ENCODE measurements at regions not wholly inside any gene's neighbourhood (a gene's known extent, or its start where the extent isn't known, plus 50 kb on each side); places are given as distances from the start of the nearest gene placed in this dataset.

- Histone ChIP-seq H3K36me3 (replicated peaks; ENCODE audit: insufficient read depth, low read length) (no peaks in the 10 kb centered on the region), H3K4me1 (ENCODE audit: low read length) (no peaks in the 10 kb centered on the region), H3K9ac (ENCODE audit: low read length) (no peak overlapping the region), H3K4me2 (ENCODE audit: low read depth, low read length) (no peak overlapping the region), H4K20me1 (ENCODE audit: insufficient read depth, low read length) (no peaks in the 10 kb centered on the region), H3F3A (ENCODE audit: insufficient read depth, low read length) (no peaks in the 10 kb centered on the region), H2AFZ (ENCODE audit: low read length) (no peak overlapping the region), H3K27ac (ENCODE audit: low read length) (no peak overlapping the region), H3K79me2 (ENCODE audit: low read length) (no peaks in the 10 kb centered on the region), H3K9me2 (replicated peaks; ENCODE audit: insufficient read depth, low read length) (no peaks in the 10 kb centered on the region), H3K27me3 (replicated peaks; ENCODE audit: insufficient read depth, low read length) (no peaks in the 10 kb centered on the region), H3K9me3 (replicated peaks; ENCODE audit: insufficient read depth, low read length) (no peaks in the 10 kb centered on the region), H3K4me3 (ENCODE audit: low read length) (no peak overlapping the region)
- TF ChIP-seq EZH2 (optimal IDR thresholded peaks at IDR 0.05; ENCODE audit: low read depth, low read length), result no peak
- TF ChIP-seq EZH2phosphoT487 (IDR thresholded peaks at IDR 0.05; ENCODE audit: low read length), result no peak
- TF ChIP-seq, protein P1, sequence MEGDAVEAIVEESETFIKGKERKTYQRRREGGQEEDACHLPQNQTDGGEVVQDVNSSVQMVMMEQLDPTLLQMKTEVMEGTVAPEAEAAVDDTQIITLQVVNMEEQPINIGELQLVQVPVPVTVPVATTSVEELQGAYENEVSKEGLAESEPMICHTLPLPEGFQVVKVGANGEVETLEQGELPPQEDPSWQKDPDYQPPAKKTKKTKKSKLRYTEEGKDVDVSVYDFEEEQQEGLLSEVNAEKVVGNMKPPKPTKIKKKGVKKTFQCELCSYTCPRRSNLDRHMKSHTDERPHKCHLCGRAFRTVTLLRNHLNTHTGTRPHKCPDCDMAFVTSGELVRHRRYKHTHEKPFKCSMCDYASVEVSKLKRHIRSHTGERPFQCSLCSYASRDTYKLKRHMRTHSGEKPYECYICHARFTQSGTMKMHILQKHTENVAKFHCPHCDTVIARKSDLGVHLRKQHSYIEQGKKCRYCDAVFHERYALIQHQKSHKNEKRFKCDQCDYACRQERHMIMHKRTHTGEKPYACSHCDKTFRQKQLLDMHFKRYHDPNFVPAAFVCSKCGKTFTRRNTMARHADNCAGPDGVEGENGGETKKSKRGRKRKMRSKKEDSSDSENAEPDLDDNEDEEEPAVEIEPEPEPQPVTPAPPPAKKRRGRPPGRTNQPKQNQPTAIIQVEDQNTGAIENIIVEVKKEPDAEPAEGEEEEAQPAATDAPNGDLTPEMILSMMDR (IDR thresholded peaks at IDR 0.05; ENCODE audit: low read length), result no peak
- DNase-seq, result no peak
These were observed 77.3 kb upstream of the AKT3 start for GRCh38 chr1:243927381-243927780.

DNA sequence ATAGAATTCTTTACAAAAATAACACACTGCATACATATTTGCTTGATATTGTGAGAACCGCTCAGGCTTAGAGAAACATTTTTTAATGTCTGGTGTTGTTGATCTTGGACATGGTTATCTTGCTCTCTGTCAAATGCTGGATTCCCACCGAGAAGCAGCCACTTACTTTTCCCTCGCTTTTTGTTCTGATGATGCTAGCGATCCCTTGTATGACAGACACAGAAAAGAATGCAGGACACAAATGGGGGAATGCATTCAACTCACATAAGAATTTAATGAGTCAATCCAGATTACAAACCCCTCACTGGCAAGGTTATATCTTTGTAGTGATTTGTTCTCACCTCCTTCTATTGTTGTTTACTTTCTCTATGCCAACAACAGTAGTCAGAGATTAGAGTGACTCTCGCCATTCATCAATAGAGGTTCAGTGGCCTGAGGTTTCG is 76.8 kb upstream of the AKT3 start:
- H3K9ac ChIP-seq (ENCODE audit: low read length), result no peak overlapping the region
- no peaks in the 10 kb centered on the region for H3K79me2 ChIP-seq (ENCODE audit: low read length)
- no peak overlapping the region for H3K27ac ChIP-seq (ENCODE audit: low read length)
- H3F3A ChIP-seq (ENCODE audit: insufficient read depth, low read length), result no peaks in the 10 kb centered on the region
- H4K20me1 ChIP-seq (ENCODE audit: insufficient read depth, low read length), result no peaks in the 10 kb centered on the region
- no peaks in the 10 kb centered on the region for H3K9me3 ChIP-seq (replicated peaks; ENCODE audit: insufficient read depth, low read length)
- H3K9me2 ChIP-seq (replicated peaks; ENCODE audit: insufficient read depth, low read length), result no peaks in the 10 kb centered on the region
- H3K36me3 ChIP-seq (replicated peaks; ENCODE audit: insufficient read depth, low read length), result no peaks in the 10 kb centered on the region
- H3K4me3 ChIP-seq (ENCODE audit: low read length), result no peak overlapping the region
- H3K4me2 ChIP-seq (ENCODE audit: low read depth, low read length), result no peak overlapping the region
- H2AFZ ChIP-seq (ENCODE audit: low read length), result no peak overlapping the region
- H3K4me1 ChIP-seq (ENCODE audit: low read length), result no peaks in the 10 kb centered on the region
- DNase-seq, result no peak
- TF ChIP-seq, protein P1 (IDR thresholded peaks at IDR 0.05; ENCODE audit: low read length), result no peak
- TF ChIP-seq EZH2phosphoT487 (IDR thresholded peaks at IDR 0.05; ENCODE audit: low read length), result no peak
- no peak for TF ChIP-seq EZH2 (optimal IDR thresholded peaks at IDR 0.05; ENCODE audit: low read depth, low read length)
- no peaks in the 10 kb centered on the region for H3K27me3 ChIP-seq (replicated peaks; ENCODE audit: insufficient read depth, low read length)

DNA sequence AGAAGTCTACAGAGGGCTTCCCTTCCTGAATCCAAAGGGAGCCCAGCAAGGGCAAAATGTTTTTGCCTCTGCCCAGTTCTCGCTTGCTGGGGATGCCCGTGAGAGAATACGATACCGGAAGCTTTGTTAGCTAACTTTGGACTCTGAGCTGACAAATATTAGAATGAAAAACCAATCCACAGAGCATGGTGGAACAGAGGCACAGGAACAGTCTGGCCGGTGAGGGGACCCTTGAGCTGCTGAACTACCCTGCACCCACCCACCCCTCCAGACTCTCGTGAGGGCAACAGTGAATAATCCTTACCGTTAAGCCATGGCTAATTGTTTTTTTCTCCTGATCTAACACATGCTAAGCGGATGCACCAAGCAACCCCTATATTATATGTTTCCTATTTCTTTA is 76.3 kb upstream of the AKT3 start:
- H3F3A ChIP-seq (ENCODE audit: insufficient read depth, low read length), result no peaks in the 10 kb centered on the region
- no peak overlapping the region for H2AFZ ChIP-seq (ENCODE audit: low read length)
- no peaks in the 10 kb centered on the region for H3K9me2 ChIP-seq (replicated peaks; ENCODE audit: insufficient read depth, low read length)
- no peak overlapping the region for H3K27ac ChIP-seq (ENCODE audit: low read length)
- no peaks in the 10 kb centered on the region for H3K79me2 ChIP-seq (ENCODE audit: low read length)
- DNase-seq, result no peak
- H3K9me3 ChIP-seq (replicated peaks; ENCODE audit: insufficient read depth, low read length), result no peaks in the 10 kb centered on the region
- no peak overlapping the region for H3K4me2 ChIP-seq (ENCODE audit: low read depth, low read length)
- TF ChIP-seq EZH2 (optimal IDR thresholded peaks at IDR 0.05; ENCODE audit: low read depth, low read length), result no peak
- TF ChIP-seq, protein P1 (IDR thresholded peaks at IDR 0.05; ENCODE audit: low read length), result no peak
- no peak for TF ChIP-seq EZH2phosphoT487 (IDR thresholded peaks at IDR 0.05; ENCODE audit: low read length)
- no peaks in the 10 kb centered on the region for H3K27me3 ChIP-seq (replicated peaks; ENCODE audit: insufficient read depth, low read length)
- H3K9ac ChIP-seq (ENCODE audit: low read length), result no peak overlapping the region
- H3K4me3 ChIP-seq (ENCODE audit: low read length), result no peak overlapping the region
- no peaks in the 10 kb centered on the region for H3K36me3 ChIP-seq (replicated peaks; ENCODE audit: insufficient read depth, low read length)
- no peaks in the 10 kb centered on the region for H3K4me1 ChIP-seq (ENCODE audit: low read length)
- no peaks in the 10 kb centered on the region for H4K20me1 ChIP-seq (ENCODE audit: insufficient read depth, low read length)

Measured in MM.1S (cell line).